AG10803 (cell line): ENCODE measurements at regions not wholly inside any gene's neighbourhood (a gene's known extent, or its start where the extent isn't known, plus 50 kb on each side); places are given as distances from the start of the nearest gene placed in this dataset.
A peak's percentile ranks its signal among the peaks of the same experiment; 100 is the strongest.

ENCODE experiments used
- DNase-seq: peaks from one replicate; pipeline ENCODE4 v3.0.0; 2010; ENCODE audit warnings: low read depth
- H3K4me3 ChIP-seq: 2 replicates; pipeline ENCODE4 v1.5.1; 2011; ENCODE audit warnings: mild to moderate bottlenecking, low read length, control low read depth
- CTCF ChIP-seq: conservative IDR thresholded peaks from 2 replicates; pipeline ENCODE4 v1.5.1; 2011; ENCODE audit warnings: mild to moderate bottlenecking, low read length, control low read depth, inconsistent platforms

- peak; percentile 12 for DNase-seq
- TF ChIP-seq CTCF: no peak
- H3K4me3 ChIP-seq: no peak overlapping the region
Observed at GRCh38 chr9:79352322-79352721, 219.4 kb upstream of the TLE4 start.

- no peak for TF ChIP-seq CTCF
- peak; percentile 50 for DNase-seq
- no peak overlapping the region for H3K4me3 ChIP-seq
Observed at GRCh38 chr9:79353856-79354520, 217.8 kb upstream of the TLE4 start.

DNA sequence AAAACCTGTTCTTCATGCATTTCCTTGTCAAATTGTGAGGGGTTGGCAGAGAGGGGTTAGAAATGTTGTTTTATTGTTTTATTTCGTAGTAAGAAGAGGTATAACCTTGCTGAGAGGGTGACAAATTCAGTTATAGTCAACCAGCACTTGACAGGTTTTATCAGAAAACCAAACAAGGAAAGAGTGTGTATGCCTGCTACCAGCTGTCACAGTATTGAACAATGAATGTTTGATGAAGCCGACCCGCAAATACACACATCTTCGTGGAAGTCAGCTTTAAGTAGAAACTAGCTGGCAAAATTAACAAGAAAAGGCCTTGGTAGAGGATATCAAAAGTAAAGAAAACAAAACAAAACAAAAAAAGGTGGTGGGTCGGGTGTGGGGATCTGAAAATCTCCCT lies 214.6 kb upstream of the TLE4 start:
- DNase-seq: no peak
- H3K4me3 ChIP-seq: no peak overlapping the region
- no peak for TF ChIP-seq CTCF

DNA sequence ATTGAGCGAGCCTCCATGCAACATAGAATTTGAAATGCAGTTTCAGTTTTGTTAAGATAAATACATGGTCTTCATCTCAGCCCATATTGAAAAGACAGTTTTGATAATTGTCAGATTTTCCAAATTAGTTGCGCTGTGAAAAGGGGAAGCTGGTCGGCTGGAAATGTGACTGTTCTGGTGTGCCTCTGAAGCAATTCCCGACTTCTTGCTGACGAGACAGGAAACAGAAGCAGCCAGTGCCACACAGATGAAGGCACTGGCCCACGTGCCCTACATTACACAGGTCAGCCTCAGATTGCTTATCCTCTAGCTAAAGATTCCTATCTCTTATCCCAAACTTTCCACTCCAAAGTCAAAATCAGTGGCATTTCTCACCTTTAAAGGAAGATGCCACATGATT lies 214.1 kb upstream of the TLE4 start:
- TF ChIP-seq CTCF: no peak
- DNase-seq: no peak
- no peak overlapping the region for H3K4me3 ChIP-seq

- no peak for TF ChIP-seq CTCF
- peak; percentile 67 for DNase-seq
- no peak overlapping the region for H3K4me3 ChIP-seq
Observed at GRCh38 chr9:79360387-79361347, 211.1 kb upstream of the TLE4 start.

DNA sequence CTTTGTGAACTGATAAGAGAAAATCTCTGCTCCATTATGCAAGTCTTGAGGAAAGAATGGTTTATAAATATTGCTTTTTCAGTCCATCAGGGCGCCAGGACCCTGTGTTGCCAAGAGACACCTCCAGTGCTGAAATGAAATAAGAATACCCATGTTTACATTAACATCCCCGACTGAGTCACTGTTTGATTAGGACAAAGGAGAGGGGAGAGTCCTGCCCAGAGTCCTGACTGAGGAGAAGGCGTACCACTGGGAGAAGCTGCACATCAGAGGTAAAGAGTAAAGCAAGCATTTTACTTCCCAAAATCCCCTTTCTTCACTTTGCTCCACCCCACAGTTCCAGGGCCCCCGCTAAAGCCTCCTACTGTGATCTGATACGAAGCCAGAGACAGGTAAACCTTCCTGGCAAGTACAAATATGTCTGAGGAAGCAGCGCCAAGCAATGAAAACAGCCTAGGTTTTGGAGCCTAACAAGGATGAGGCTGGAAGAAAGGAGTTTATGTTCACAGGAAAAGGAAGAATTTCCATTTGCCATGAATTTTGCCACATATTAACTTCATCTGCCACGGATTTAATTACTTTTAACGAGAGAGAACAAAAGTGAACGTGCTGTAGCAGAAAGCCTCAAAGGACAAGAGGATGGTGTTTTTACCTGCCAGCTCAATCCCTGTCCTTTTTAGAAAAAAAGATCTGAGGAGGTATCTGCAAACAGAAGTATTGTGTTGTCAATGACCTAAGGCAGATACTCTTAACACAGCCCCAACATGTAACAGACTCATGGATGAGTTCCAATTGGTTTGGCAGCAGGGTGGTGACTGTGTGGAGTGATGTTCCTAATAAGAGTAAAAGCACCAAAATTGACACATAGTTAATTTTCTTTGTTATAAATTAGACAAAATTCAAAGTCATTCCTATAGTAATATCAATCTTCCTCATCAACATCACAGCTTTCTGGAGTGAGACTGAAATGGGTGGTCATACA lies 209.4 kb upstream of the TLE4 start:
- no peak for TF ChIP-seq CTCF
- DNase-seq: no peak
- H3K4me3 ChIP-seq: no peak overlapping the region
